PC-3 (cell line): ENCODE measurements at regions not wholly inside any gene's neighbourhood (a gene's known extent, or its start where the extent isn't known, plus 50 kb on each side); places are given as distances from the start of the nearest gene placed in this dataset.

Experiments
- EZH2 ChIP-seq: fragments of 300-600 bp; sonication (generic); IDR thresholded peaks from one replicate; pipeline ENCODE4 v1.6.1; 2017; ENCODE audit warnings: antibody characterized with exemption, mild to moderate bottlenecking, low read length; ENCODE audit not compliant: unreplicated experiment
- EZH2phosphoT487 ChIP-seq: fragments of 300-600 bp; sonication (generic); IDR thresholded peaks from 2 replicates; pipeline ENCODE4 v1.6.1; 2018; ENCODE audit warnings: mild to moderate bottlenecking, antibody characterized with exemption, low read length, borderline replicate concordance
- TF ChIP-seq, protein P1 (sequence below): fragments of 300-600 bp; sonication (generic); conservative IDR thresholded peaks from 2 replicates; pipeline ENCODE4 v1.5.1; 2017; ENCODE audit warnings: antibody characterized with exemption, low read depth, mild to moderate bottlenecking, low read length

GRCh38 chr6:3619800-3620199, 131.7 kb downstream of the PXDC1 start:
- TF ChIP-seq, protein P1, sequence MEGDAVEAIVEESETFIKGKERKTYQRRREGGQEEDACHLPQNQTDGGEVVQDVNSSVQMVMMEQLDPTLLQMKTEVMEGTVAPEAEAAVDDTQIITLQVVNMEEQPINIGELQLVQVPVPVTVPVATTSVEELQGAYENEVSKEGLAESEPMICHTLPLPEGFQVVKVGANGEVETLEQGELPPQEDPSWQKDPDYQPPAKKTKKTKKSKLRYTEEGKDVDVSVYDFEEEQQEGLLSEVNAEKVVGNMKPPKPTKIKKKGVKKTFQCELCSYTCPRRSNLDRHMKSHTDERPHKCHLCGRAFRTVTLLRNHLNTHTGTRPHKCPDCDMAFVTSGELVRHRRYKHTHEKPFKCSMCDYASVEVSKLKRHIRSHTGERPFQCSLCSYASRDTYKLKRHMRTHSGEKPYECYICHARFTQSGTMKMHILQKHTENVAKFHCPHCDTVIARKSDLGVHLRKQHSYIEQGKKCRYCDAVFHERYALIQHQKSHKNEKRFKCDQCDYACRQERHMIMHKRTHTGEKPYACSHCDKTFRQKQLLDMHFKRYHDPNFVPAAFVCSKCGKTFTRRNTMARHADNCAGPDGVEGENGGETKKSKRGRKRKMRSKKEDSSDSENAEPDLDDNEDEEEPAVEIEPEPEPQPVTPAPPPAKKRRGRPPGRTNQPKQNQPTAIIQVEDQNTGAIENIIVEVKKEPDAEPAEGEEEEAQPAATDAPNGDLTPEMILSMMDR = no peak
- TF ChIP-seq EZH2 (no peak), EZH2phosphoT487 (no peak)
